HG03460 (cell line): ENCODE measurements at regions not wholly inside any gene's neighbourhood (a gene's known extent, or its start where the extent isn't known, plus 50 kb on each side); places are given as distances from the start of the nearest gene placed in this dataset.
A peak's percentile ranks its signal among the peaks of the same experiment; 100 is the strongest.

Source experiments
- ATAC-seq: cut with Tn5 transposase; IDR thresholded peaks from one replicate; pipeline ENCODE4 v1.9.1; 2021; ENCODE audit not compliant: unreplicated experiment

DNA sequence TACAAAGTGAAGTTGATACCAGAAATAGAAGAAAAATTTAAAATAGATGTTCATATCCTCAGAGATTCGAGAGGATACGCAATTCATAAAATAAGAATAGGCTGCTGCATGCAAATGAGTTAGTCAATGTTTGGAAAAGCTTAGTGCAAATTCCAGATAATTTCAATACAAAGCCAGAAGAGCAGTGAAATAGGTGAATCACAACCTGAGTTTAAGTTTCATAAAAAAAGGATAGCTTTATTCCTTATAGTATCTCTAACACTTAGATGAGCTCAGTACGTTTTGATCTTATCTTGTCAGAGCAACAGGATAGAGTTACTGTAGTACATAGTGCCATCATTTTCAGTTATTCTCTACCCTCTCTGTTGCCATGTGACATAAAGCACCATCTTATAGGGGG, 653.4 kb upstream of the ZNF608 start:
- ATAC-seq: no peak

DNA sequence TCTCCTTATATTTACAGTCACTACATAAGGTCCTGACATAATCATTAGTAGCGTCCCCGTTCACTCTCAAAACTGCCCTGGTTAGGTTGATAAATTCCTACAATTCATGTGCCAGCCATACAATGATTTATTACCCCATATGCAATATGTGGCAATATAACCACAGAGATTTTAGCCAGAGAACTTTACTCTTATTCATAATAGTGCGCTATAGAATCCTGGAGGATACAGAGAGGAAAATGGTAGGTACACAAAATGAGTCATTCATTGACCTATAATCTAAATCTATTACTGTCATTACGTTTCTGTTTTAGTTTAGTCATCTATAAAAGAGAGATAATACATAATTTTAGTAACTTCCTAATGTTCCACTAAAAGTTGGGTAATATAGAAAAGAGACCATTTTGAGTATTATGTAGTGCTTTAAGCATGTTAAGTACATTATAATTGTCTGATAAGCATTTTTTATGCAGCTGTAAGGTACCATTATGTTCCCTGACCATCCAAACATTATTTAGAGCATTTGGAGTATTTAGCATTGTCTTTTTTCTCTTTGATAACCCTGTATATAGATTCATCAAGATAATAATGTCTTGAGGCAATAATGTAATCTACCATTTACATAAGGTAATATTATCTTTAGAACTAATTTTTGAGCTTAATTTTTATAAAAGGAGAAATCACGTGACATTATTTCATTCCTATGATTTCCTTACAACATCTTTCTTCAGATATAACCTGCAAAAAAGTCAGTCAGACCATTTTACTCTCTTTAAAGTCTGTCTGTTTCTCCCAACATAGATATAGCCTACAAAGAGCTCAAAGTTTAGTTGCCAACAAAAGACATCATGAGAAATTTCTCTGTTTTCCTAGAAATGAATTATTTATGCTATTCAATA, 655.5 kb upstream of the ZNF608 start:
- no peak for ATAC-seq

DNA sequence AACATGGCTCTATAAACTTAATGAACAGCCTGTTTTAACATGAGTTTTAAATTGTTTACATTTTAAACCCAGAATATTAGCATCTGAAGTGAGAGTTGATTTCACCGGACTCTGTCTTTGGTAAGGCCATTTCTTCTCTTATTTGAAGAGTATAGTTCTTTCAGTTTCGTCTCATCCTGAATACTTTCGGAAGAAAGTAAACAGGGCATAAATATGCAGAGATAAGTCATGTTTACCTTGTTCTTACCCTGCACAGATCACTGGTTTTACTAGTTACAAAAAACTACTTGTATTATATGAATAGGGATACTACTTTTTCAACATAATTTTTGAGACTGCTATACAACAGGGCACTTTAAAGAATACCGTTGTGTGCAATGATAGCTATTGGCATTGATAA, 656.3 kb upstream of the ZNF608 start:
- ATAC-seq: no peak

DNA sequence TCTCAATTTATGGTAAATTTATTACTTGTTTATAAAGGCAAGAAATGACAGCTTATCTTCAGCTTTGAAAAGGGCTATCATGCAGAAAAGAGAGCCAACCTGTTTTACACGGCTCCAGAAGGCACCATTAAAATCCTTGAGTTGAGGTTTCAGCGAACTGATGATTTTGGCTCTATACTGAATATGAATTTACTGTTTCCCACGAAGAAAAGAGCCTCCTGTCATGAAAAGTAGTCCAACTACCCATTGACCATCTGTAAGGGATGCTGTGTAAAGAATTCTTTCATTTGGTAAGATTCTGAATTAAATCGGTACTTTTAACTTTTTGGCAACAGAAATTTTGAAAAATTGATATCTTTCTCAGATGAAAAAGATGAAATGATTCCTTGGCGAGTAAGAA, 657.6 kb upstream of the ZNF608 start:
- ATAC-seq: no peak

DNA sequence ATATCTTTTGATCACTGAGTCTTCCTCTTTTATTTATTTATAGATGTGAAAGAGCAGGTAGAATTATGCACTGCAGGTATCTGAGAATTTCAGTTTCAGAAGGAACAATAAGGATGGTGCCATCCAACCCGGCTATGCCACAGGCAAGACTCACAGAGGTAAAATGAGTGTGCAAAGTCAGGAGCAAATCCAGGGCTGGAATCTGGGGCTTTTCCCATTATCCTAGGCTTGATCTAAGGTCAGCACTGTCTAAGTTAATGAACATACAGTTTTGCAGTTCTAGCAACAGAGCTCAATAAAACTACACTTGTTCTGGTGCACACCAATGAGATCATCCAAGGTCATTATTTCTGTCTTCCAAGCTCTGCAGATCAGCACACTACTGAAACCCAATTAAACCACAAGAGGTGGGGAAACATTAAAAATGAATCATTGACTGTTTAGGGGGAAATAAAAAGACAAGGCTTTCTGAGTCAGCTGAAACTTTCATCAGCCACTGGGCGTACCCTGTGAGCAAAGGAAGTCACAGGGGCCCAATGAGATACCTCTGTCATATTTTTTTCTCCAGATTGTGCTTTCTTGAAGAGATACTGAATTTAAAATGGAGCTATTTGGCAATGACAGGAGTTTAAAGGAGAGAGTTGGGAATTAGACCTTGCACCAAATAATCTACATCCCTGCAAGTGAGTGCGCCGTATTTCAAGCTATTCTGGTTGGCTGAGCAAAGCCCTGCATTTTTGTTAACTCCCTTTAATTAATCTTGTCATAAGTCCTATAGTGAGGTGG, 662.2 kb upstream of the ZNF608 start:
- peak; percentile 34 for ATAC-seq

DNA sequence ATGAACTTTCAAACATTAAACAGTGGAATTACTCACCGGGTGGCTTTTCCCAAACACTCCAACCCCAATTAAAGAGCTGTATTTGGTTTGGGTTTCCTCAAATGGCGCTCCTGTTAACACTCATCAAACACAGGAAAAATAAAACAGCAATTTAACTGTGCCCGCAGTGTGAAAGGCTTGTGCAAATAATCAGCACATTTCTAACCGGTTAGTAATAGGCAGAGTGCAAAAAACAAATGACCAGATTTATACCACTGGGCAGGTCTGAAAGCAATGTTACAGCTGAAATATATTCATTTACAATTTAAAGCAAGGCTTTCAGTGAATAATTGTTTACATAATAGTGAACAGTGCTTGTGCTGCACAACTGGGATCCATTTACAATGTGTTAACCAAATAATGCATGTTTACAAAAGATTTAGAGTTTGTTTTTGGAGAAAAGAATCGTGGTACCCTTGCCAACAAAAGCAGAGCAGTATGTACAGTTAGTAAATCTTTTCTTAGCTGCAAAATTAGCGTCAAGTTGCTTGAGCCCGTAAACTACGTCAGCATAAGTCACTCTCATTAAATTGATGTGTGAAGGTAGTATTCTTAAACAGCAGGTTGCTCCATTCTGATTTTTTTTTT, 662.9 kb upstream of the ZNF608 start:
- ATAC-seq: no peak

DNA sequence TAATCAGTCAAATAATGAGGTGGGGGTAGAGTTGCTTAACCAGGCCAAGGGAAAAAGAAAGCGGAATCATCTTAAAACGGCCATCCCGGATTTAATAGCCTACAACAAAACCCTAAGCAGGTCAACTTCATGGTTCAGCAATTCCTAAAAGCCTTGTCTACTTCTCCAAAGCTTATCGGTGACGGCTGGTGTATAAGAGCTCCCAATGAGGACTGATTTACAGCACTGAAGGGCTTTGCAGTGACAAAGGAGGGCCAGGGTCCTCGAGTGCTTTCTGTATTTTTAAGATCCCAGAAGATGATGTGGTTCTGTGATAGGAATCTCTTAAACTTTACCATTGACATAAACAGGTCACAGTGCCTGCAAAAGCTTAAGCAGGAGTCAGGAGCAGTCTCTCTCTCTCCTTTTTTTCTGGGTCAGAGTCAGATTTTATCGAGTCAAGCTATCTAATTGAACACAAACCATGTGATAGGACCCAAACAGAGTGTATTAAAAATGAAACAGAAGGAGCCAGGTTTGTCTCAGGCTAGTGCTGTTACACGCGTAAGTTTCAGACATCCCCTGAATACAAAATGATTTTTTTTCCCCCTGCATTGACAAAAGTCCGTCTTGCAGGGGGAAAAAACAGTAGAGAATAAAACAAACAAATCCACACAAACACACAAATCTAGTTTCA, 663.6 kb upstream of the ZNF608 start:
- ATAC-seq: no peak

DNA sequence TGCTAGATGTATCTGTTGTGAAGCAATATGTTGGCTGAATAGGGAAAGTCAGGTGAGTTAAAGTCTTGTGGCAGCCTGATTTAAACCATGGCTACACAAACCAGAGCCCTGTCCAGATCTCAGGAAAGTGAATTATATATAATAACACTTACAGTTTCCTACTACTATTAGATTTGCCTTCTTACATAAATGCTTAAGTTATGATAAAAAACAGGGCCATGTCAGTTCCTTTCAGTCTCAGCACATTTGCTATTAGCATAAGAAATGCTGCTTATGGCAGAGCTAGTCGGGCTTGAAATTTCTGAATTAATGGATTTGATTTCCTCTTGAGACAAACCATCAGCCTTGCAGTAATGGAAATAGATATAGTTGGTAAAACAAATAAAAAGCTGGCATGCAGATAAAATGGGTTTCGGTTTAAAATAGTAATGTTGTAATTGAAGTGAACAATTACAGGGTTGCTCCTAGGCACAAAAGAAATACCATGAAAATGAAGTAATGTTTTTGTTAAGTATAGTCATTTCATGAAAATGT, 664.2 kb upstream of the ZNF608 start:
- no peak for ATAC-seq

DNA sequence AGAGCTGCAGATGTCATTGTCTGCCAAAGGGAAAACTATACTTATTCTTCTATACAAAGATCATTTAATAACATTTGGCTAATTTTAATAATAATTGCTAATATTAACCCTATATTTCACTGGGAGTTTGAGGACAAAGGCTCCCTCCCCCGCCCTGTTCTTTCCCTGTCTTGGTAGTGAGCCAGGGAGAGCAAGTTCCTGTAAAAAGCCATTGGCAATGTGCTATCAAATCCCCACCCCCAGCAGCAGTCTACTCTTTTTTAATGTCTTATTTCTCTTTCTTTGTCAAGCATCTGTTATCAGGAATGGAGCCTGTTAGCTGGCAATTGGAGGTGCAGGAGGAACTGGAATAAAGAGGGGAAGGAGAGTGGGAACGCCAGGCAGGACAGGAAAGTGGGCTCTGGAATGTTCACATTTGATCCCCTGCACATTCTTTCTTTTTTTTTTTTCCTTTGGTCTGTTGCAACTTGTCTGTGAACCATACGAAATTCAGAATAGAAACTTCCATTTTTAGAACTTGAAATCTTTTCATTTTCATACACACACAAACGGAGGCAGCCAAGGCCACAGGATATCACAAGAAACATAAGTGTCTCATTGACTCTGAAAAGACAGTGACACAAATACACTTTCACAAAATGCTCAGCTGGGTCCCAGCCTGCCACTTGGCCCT, 664.8 kb upstream of the ZNF608 start:
- ATAC-seq: peak; percentile 61

DNA sequence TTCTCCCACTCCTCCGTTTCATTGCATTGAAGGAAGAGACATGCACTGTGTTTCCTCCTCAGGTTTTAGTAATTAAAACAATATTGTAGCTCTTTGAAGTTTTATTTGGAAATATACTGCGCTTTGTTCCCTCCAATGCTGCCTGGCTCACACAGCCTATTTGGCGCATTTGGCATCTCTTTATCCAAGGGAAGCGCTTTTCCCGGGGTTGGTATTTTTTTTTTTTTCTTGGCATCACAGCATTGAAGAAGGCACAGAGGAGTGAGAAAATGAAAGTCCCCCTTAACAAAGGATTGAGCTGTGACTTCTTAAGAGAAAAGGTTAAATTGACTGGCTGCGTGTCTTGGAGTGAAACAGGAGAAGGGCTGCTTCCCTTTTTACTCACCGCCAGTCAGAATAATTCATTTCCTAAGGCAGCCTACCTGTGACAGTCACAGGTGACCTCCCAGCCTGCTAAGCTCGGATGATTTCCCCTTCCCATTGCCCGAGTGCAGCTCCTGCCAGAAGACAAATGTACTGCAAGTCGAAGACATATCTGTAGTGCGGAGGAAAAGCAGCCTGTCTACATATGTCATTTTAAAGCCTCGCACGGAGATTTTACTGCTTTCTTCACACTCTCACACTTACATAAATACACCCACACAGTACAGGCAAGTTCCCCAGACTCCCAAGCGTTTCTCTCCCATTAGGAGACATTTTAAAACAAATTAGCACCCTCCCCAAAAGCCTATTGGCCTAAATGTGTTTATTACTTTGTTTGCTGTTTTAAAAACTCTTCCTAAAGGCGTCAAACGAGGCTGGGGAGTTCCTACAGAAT, 665.5 kb upstream of the ZNF608 start:
- ATAC-seq: peak; percentile 55

DNA sequence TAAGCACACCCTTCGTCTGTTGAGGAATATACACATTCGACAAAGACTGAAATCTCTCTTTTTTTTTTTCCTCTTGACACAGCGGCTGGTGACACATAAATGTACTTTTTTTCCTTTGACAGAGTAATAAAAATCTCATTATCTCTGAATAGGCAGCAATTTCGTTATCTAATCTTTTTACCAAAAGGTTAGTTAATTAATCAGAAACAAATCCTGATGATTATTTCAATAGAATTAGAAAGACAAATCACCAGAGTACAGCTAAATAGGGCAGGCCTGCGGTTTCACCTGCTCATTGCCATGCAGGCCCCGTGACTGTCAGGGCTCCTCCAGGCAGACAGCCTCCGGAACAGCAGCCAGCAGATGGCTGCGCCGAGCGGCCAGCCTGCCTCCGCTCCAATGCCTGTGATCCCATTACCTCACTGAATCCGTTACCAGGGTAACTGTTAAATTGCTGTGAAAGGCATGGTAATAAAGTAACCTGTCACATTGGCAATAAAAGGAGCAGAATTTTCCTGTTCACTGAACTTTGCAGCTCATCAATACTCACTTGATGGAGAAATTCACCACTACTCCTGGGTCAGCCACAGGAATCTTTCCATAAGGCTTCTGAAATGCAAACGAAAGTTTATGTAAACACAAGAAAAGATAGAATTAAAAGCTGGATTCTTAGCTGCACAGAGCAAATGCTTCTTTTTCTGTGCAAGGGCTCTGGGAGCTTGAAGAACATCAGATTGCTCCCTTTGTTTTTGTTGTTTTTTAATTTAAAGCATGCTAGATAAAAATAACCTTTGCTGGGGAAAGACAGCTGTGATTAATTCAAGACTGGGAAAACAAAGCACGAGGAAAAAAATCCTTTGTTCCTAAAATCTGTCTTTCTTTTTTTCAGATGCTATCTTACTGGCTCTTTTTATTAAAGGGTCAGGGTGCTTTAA, 666.4 kb upstream of the ZNF608 start:
- peak; percentile 34 for ATAC-seq

DNA sequence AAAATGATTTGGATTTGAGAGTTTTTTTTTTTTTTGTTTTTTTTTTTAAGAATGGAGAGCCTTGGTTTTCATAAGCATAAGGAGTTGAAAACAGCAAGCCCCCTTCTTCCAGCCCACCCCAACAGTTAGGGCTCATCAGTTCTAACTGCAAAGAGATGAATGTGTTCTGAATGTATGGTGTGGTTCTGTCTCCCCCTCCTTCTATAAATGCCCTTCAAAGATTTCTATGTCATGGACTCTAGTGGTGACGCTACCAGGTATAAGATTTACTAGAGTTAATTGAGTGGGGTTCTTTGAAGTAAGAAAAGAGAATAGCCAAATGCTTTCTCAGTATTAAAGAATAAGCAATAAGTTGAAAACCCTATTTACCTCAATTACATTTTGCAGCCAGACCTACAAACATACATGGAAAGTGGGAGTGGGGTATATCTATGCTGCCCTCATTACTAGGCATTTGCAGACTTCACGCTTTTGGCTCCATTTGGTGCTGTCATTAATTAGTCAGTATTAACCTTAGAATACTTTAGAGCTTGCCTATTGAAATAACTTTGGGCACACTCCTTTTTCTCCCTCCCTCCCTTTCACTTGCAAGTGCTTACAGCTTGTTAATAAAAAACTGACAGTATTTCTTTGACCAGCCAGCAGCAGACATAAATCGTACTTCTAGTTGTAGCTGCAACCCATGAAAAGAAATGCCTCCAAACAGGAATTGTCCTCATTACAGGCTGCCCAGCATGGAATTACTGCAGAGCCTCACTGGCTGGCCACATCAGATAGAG, 667.2 kb upstream of the ZNF608 start:
- ATAC-seq: no peak

DNA sequence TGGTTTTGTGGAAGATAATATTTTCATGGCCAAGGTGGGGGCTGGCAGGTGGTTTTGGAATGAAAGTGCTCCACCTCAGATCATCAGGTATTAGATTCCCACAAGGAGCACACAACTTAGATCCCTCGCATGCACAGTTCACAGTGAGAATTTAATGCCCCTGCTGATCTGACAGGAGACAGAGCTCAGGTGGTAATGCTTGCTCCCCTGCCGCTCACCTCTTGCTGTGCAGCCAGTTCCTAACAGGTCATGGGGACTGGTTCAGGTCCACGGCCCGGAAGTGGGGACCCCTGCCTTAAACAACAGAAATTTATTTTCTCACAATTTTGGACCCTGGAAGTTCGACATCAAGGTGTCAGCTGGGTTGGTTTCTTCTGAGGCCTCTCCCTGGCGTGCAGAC, 668.7 kb upstream of the ZNF608 start:
- no peak for ATAC-seq

DNA sequence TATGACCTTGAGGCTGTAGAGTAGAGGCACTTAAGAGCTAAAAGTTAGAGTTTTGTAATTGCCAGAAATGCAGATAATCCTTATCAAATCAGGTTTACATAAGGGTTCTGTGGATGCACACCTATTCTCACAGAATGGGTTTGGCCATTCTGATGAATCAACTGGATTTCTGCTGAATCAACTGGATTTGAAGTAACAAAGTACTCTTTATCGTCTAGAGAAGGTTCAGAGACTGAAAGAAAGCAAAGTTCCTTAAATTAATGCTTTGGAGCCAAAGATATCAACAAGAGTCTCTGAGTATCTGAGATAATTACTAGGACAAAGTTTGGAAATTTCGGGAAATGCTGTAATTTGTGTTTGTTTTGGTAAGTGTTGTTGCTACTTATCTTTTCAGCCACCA, 669.6 kb upstream of the ZNF608 start:
- no peak for ATAC-seq

DNA sequence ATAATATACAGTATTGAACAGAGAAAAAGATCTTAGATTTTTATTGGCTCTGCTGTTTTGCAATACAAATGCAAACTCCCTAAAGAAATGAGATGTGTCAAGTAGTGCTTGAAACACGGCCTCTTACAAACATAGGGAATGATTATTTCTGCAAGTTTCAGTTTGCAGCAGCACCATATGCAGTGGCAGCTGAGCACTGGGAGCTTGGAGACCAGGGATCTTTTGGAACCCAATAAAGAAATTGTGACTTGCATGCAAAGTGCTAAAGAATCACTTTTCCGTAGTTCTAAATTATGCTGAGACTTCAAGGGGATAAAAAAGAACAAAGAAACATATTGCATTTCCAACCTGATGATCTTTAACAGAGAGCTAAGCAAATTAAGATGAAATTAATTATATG, 674.6 kb upstream of the ZNF608 start:
- ATAC-seq: no peak

DNA sequence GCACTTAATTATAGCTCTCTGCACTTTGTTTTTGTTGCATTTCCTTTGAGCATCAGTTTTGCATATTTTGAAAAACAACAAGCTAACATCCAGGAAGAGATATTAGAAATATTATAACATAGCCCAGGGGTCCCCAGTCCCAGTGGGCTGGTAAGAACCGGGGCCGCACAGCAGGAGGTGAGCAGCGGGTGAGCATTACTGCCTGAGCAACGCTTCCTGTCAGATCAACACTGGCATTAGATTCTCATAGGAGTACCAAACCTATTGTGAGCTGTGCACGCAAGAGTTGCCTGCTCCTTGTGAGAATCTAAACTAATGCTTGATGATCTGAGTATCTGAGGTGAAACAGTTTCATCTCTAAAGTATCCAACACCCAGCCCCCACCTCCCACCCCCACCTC, 675.9 kb upstream of the ZNF608 start:
- no peak for ATAC-seq

DNA sequence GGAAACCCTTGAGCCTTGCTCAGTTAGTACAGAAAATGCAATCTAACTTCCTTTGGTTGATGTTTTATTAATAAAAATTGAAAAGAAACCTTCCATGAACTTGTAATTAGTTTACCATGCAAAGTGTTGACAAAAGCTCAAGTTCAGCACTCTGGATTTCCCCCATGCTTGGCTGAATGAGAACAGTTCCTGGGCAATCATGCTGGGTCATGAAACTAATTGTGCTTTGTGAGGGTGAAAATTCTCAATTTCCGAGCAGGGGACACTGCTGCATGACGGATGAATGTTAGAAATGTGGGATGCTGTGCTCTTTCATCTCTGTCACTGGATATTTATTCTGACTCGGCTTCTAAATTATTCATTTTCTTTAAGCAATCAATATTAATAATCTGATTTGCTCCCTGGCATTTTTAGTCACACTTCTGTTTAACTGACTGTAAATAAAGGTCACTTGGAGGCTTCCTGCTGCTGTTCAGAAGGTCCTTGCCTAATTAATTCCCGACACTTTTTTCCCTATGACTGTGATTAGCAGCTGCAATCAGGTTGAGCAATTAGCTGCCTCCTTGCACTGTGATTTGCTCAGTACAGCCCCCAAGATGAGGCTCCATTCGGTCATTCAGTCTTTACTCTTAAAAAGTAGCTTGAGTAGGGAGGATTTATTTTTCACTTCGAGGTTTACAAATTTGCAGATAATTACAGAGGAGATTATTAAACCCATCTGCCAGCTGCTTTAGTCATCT, 678.1 kb upstream of the ZNF608 start:
- no peak for ATAC-seq
